A673 (cell line): ENCODE measurements at regions not wholly inside any gene's neighbourhood (a gene's known extent, or its start where the extent isn't known, plus 50 kb on each side); places are given as distances from the start of the nearest gene placed in this dataset.

Source experiments
- BruUV-seq: library from RNA; stranded (reverse); fragments of 400-500 nt; replicated peaks from 2 replicates; lab custom pipeline; 2021; lab: Mats Ljungman, UMichigan
- CTCF ChIA-PET: fragments of 300-600 bp; sonication (Branson Sonifier 250); formaldehyde crosslinking; loops from one replicate; lab custom pipeline; 2022; ENCODE audit warnings: antibody characterized with exemption; lab: Charles Lee
- POLR2A ChIA-PET: fragments of 300-600 bp; sonication (Branson Sonifier 250); formaldehyde crosslinking; loops from one replicate; lab custom pipeline; 2022; ENCODE audit warnings: antibody characterized with exemption; ENCODE audit not compliant: low non-redundant PET; lab: Charles Lee
- DNase-seq: peaks from one replicate; pipeline ENCODE4 v3.0.0-alpha.2; 2015; ENCODE audit warnings: low spot score
- H3K27ac ChIP-seq: fragments of 200-600 bp; sonication (generic); 2 replicates; pipeline ENCODE4 v1.5.1; 2016; ENCODE audit warnings: mixed run types, low read depth, mild to moderate bottlenecking, mixed read lengths, antibody characterized with exemption, low read length; ENCODE audit not compliant: poor library complexity, severe bottlenecking
- H3K27me3 ChIP-seq: fragments of 200-600 bp; sonication (generic); replicated peaks from 2 replicates; pipeline ENCODE4 v1.6.1; 2017; ENCODE audit warnings: mixed run types, low read depth, mild to moderate bottlenecking, mixed read lengths, antibody characterized with exemption, low read length; ENCODE audit not compliant: insufficient read depth, poor library complexity
- H3K36me3 ChIP-seq: fragments of 200-600 bp; sonication (generic); 2 replicates; pipeline ENCODE4 v1.6.1; 2016; ENCODE audit warnings: mixed run types, mild to moderate bottlenecking, mixed read lengths, antibody characterized with exemption, low read length; ENCODE audit not compliant: insufficient read depth, poor library complexity, severe bottlenecking
- H3K4me1 ChIP-seq: fragments of 200-600 bp; sonication (generic); 2 replicates; pipeline ENCODE4 v1.6.1; 2017; ENCODE audit warnings: mixed run types, mild to moderate bottlenecking, mixed read lengths, antibody characterized with exemption, low read length; ENCODE audit not compliant: insufficient read depth, poor library complexity, severe bottlenecking
- H3K4me3 ChIP-seq: fragments of 200-600 bp; sonication (generic); 2 replicates; pipeline ENCODE4 v1.5.1; 2016; ENCODE audit warnings: low read depth, mixed run types, mild to moderate bottlenecking, mixed read lengths, low read length; ENCODE audit not compliant: poor library complexity, severe bottlenecking
- H3K9me3 ChIP-seq: fragments of 200-600 bp; sonication (generic); 2 replicates; pipeline ENCODE4 v1.6.1; 2016; ENCODE audit warnings: mixed run types, low read depth, mild to moderate bottlenecking, mixed read lengths, antibody characterized with exemption, low read length; ENCODE audit not compliant: poor library complexity, severe bottlenecking
- EZH2 ChIP-seq: fragments of 200-600 bp; sonication (generic); IDR thresholded peaks from 2 replicates; pipeline ENCODE4 v1.6.1; 2017; ENCODE audit warnings: borderline replicate concordance, low read depth, mild to moderate bottlenecking, mixed read lengths, antibody characterized with exemption, low read length; ENCODE audit not compliant: poor library complexity, severe bottlenecking
- intact Hi-C: fragments of 100-400 bp; cut with micrococcal nuclease; formaldehyde crosslinking; loops from one replicate; pipeline ENCODE4 v1.10.0; 2022; ENCODE audit not compliant: unreplicated experiment
- TF ChIP-seq, protein P1 (sequence below): fragments of 300-800, 200-600 bp; sonication (generic); conservative IDR thresholded peaks from 2 replicates; pipeline ENCODE4 v1.5.1; 2017; ENCODE audit warnings: low read depth, mild to moderate bottlenecking, antibody characterized with exemption, low read length, moderate library complexity, mixed read lengths

DNA sequence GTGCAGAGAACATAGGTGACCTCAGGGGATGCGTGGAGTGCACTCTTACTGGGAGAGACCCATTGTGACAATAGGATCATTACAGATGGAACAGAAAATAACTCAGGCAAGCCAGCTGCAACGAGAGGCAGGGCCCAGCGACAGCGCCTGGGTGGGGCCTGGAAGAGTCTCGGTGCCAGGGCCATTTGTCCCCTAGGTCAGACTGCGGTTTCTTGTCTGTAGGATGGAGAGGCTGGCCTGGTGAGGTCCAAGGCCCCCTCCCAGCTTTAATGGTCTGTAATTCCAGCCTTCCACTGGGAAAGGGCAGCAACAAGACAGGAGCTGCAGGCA lies 208.6 kb upstream of the APCDD1 start:
- H3K36me3 ChIP-seq, result no peaks in the 10 kb centered on the region
- CTCF ChIA-PET, result no interaction called here
- no peak overlapping the region for H3K27ac ChIP-seq
- H3K27me3 ChIP-seq, result no peaks in the 10 kb centered on the region
- no peak overlapping the region for H3K4me3 ChIP-seq
- no peak for DNase-seq
- TF ChIP-seq, protein P1, sequence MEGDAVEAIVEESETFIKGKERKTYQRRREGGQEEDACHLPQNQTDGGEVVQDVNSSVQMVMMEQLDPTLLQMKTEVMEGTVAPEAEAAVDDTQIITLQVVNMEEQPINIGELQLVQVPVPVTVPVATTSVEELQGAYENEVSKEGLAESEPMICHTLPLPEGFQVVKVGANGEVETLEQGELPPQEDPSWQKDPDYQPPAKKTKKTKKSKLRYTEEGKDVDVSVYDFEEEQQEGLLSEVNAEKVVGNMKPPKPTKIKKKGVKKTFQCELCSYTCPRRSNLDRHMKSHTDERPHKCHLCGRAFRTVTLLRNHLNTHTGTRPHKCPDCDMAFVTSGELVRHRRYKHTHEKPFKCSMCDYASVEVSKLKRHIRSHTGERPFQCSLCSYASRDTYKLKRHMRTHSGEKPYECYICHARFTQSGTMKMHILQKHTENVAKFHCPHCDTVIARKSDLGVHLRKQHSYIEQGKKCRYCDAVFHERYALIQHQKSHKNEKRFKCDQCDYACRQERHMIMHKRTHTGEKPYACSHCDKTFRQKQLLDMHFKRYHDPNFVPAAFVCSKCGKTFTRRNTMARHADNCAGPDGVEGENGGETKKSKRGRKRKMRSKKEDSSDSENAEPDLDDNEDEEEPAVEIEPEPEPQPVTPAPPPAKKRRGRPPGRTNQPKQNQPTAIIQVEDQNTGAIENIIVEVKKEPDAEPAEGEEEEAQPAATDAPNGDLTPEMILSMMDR, result no peak
- H3K9me3 ChIP-seq, result no peaks in the 10 kb centered on the region
- intact Hi-C loops, result loop anchor here (5.0 to 10.0 kb wide), 2 partner anchors 209 to 274 kb away; partner anchors contain the start of gene APCDD1
- POLR2A ChIA-PET, result no interaction called here
- BruUV-seq, result no TSS peak
- H3K4me1 ChIP-seq, result peaks cover 21% of the 10 kb centered on the region

GRCh38 chr18:10247021-10247741 lies 207.3 kb upstream of the APCDD1 start:
- no peak for DNase-seq
- Histone ChIP-seq H3K9me3 (no peaks in the 10 kb centered on the region), H3K36me3 (no peaks in the 10 kb centered on the region), H3K27me3 (no peaks in the 10 kb centered on the region), H3K4me3 (no peak overlapping the region), H3K27ac (no peak overlapping the region), H3K4me1 (peaks cover 23% of the 10 kb centered on the region)
- ChIA-PET POLR2A (no interaction called here), CTCF (no interaction called here)
- no TSS peak for BruUV-seq
- no peak for TF ChIP-seq EZH2
- TF ChIP-seq, protein P1, result no peak
- intact Hi-C loops, result loop anchor here (5.0 to 10.0 kb wide), 2 partner anchors 208 to 275 kb away; partner anchors contain the start of gene APCDD1

- H3K27ac ChIP-seq, result no peak overlapping the region
- CTCF ChIA-PET, result no interaction called here
Measured at GRCh38 chr18:10247742-10248082, 206.7 kb upstream of the APCDD1 start.

More at GRCh38 chr18:10247742-10248082, 206.7 kb upstream of the APCDD1 start:
- TF ChIP-seq EZH2, result no peak
- TF ChIP-seq, protein P1, result no peak
- BruUV-seq, result no TSS peak
- DNase-seq, result no peak
- Histone ChIP-seq H3K36me3 (no peaks in the 10 kb centered on the region), H3K4me1 (peaks cover 22% of the 10 kb centered on the region), H3K4me3 (no peak overlapping the region), H3K27me3 (no peaks in the 10 kb centered on the region), H3K9me3 (no peaks in the 10 kb centered on the region)
- POLR2A ChIA-PET, result no interaction called here
- intact Hi-C loops, result loop anchor here (5.0 to 10.0 kb wide), 2 partner anchors 207 to 275 kb away; partner anchors contain the start of gene APCDD1
